ENCODE measurements at regions not wholly inside any gene's neighbourhood (a gene's known extent, or its start where the extent isn't known, plus 50 kb on each side); places are given as distances from the start of the nearest gene placed in this dataset.

DNA sequence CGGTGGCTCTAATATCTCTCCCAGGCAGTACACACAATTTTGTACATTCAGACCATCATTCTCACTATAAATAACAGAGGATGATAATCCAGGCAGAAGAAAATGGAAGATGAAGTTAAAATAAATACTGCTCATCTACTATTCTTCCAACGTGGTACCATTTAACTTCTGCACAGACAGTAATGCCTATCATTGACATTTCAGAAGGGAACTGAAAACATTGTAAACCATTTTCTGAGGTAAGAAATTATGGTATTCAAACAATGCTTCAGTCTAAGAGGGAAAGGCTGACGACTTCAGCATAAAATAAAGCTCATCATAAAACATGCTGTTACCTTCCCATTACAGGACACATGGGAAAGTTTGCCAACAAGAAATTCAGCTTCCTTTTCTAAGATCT is 814.4 kb downstream of the NR4A2 start:
- H3K4me2 ChIP-seq (ENCODE audit: extremely low read depth, insufficient read depth, low read length): no peak overlapping the region
- H3K79me2 ChIP-seq (ENCODE audit: control insufficient read depth, insufficient read depth, low read length): no peaks in the 10 kb centered on the region
- DNase-seq (ENCODE audit: low read depth in 2 of 2): no peak
- no peaks in the 10 kb centered on the region for H3K36me3 ChIP-seq (ENCODE audit: control insufficient read depth, insufficient read depth, low read length)
- H3K27me3 ChIP-seq (ENCODE audit: control insufficient read depth, insufficient read depth, low read length): no peaks in the 10 kb centered on the region
- no peaks in the 10 kb centered on the region for H3K9me3 ChIP-seq (ENCODE audit: control insufficient read depth, insufficient read depth, low read depth, low read length)
- no peak overlapping the region for H3K9ac ChIP-seq (ENCODE audit: insufficient read depth, low read length)
- no peak for TF ChIP-seq EZH2 (IDR thresholded peaks at IDR 0.05; ENCODE audit: low read length, missing control alignments)
- TF ChIP-seq, protein P1, sequence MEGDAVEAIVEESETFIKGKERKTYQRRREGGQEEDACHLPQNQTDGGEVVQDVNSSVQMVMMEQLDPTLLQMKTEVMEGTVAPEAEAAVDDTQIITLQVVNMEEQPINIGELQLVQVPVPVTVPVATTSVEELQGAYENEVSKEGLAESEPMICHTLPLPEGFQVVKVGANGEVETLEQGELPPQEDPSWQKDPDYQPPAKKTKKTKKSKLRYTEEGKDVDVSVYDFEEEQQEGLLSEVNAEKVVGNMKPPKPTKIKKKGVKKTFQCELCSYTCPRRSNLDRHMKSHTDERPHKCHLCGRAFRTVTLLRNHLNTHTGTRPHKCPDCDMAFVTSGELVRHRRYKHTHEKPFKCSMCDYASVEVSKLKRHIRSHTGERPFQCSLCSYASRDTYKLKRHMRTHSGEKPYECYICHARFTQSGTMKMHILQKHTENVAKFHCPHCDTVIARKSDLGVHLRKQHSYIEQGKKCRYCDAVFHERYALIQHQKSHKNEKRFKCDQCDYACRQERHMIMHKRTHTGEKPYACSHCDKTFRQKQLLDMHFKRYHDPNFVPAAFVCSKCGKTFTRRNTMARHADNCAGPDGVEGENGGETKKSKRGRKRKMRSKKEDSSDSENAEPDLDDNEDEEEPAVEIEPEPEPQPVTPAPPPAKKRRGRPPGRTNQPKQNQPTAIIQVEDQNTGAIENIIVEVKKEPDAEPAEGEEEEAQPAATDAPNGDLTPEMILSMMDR (conservative IDR thresholded peaks at IDR 0.05 in 1 of 2, IDR thresholded peaks at IDR 0.05 in 1 of 2; ENCODE audit: low read depth in 1 of 2, low read length in 2 of 2): no peak
- no peak overlapping the region for H3K4me3 ChIP-seq (replicated peaks in 1 of 4; ENCODE audit: control extremely low read depth in 1 of 4, insufficient read depth in 1 of 4, low read depth in 3 of 4, low read length in 4 of 4)
- H4K20me1 ChIP-seq (ENCODE audit: control insufficient read depth, extremely low read depth, insufficient read depth, low read length): no peaks in the 10 kb centered on the region
- no peak overlapping the region for H2AFZ ChIP-seq (ENCODE audit: low read length)
- no peak overlapping the region for H3K27ac ChIP-seq (ENCODE audit: insufficient read depth, low read length)
- H3K4me1 ChIP-seq (ENCODE audit: control insufficient read depth, extremely low read depth, insufficient read depth, low read length): no peaks in the 10 kb centered on the region

GRCh38 chr2:155517362-155517761 is 815.2 kb downstream of the NR4A2 start:
- Histone ChIP-seq H3K9ac (ENCODE audit: insufficient read depth, low read length) (no peak overlapping the region), H3K27ac (ENCODE audit: insufficient read depth, low read length) (no peak overlapping the region), H3K4me1 (ENCODE audit: control insufficient read depth, extremely low read depth, insufficient read depth, low read length) (no peaks in the 10 kb centered on the region), H2AFZ (ENCODE audit: low read length) (no peak overlapping the region), H3K27me3 (ENCODE audit: control insufficient read depth, insufficient read depth, low read length) (no peaks in the 10 kb centered on the region), H3K79me2 (ENCODE audit: control insufficient read depth, insufficient read depth, low read length) (no peaks in the 10 kb centered on the region), H3K9me3 (ENCODE audit: control insufficient read depth, insufficient read depth, low read depth, low read length) (no peaks in the 10 kb centered on the region), H3K4me3 (replicated peaks in 1 of 4; ENCODE audit: control extremely low read depth in 1 of 4, insufficient read depth in 1 of 4, low read depth in 3 of 4, low read length in 4 of 4) (no peak overlapping the region), H3K4me2 (ENCODE audit: extremely low read depth, insufficient read depth, low read length) (no peak overlapping the region), H3K36me3 (ENCODE audit: control insufficient read depth, insufficient read depth, low read length) (no peaks in the 10 kb centered on the region), H4K20me1 (ENCODE audit: control insufficient read depth, extremely low read depth, insufficient read depth, low read length) (no peaks in the 10 kb centered on the region)
- TF ChIP-seq, protein P1 (conservative IDR thresholded peaks at IDR 0.05 in 1 of 2, IDR thresholded peaks at IDR 0.05 in 1 of 2; ENCODE audit: low read depth in 1 of 2, low read length in 2 of 2): no peak
- no peak for TF ChIP-seq EZH2 (IDR thresholded peaks at IDR 0.05; ENCODE audit: low read length, missing control alignments)
- no peak for DNase-seq (ENCODE audit: low read depth in 2 of 2)

DNA sequence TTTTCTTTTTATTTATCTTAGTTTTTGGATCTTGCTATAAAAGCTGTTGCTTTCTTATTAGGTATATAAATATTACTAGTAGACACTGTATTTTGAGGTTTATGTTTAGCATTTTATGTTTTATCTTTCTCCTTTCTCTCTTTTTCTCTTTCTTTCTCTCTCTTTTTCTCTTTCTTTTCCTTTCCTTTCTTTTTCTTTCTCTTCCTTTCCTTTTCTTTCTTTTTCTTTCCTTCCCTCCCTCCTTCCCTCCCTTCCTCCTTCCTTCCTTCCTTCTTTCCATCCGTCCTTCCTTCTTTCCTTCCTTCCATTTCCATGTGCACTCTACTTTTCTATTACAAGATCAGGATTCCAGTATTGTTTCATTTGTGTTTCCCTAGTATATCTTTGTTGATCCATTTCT is 814.8 kb downstream of the KCNJ3 start:
- H3K4me2 ChIP-seq (ENCODE audit: extremely low read depth, insufficient read depth, low read length): no peak overlapping the region
- H3K4me1 ChIP-seq (ENCODE audit: control insufficient read depth, extremely low read depth, insufficient read depth, low read length): no peaks in the 10 kb centered on the region
- H4K20me1 ChIP-seq (ENCODE audit: control insufficient read depth, extremely low read depth, insufficient read depth, low read length): no peaks in the 10 kb centered on the region
- no peaks in the 10 kb centered on the region for H3K27me3 ChIP-seq (ENCODE audit: control insufficient read depth, insufficient read depth, low read length)
- no peak for TF ChIP-seq EZH2 (IDR thresholded peaks at IDR 0.05; ENCODE audit: low read length, missing control alignments)
- TF ChIP-seq, protein P1 (conservative IDR thresholded peaks at IDR 0.05 in 1 of 2, IDR thresholded peaks at IDR 0.05 in 1 of 2; ENCODE audit: low read depth in 1 of 2, low read length in 2 of 2): no peak
- H2AFZ ChIP-seq (ENCODE audit: low read length): no peak overlapping the region
- no peak overlapping the region for H3K4me3 ChIP-seq (replicated peaks in 1 of 4; ENCODE audit: control extremely low read depth in 1 of 4, insufficient read depth in 1 of 4, low read depth in 3 of 4, low read length in 4 of 4)
- no peaks in the 10 kb centered on the region for H3K9me3 ChIP-seq (ENCODE audit: control insufficient read depth, insufficient read depth, low read depth, low read length)
- H3K79me2 ChIP-seq (ENCODE audit: control insufficient read depth, insufficient read depth, low read length): no peaks in the 10 kb centered on the region
- DNase-seq (ENCODE audit: low read depth in 2 of 2): no peak
- H3K36me3 ChIP-seq (ENCODE audit: control insufficient read depth, insufficient read depth, low read length): no peaks in the 10 kb centered on the region
- no peak overlapping the region for H3K27ac ChIP-seq (ENCODE audit: insufficient read depth, low read length)
- no peak overlapping the region for H3K9ac ChIP-seq (ENCODE audit: insufficient read depth, low read length)

All from fibroblast of lung (primary cell).